WTC11 (cell line): ENCODE measurements at regions not wholly inside any gene's neighbourhood (a gene's known extent, or its start where the extent isn't known, plus 50 kb on each side); places are given as distances from the start of the nearest gene placed in this dataset.
A peak's percentile ranks its signal among the peaks of the same experiment; 100 is the strongest.

Experiments used
- ATAC-seq: fragments of 200-7000 bp; cut with Tn5 transposase; 2 replicates; pipeline ENCODE4 v1.10.0; 2021; ENCODE audit warnings: mild to moderate bottlenecking, moderate library complexity
- CTCF ChIA-PET: fragments of 300-600 bp; sonication (Branson Sonifier 250); formaldehyde crosslinking; loops from one replicate; lab custom pipeline; 2021; ENCODE audit warnings: antibody characterized with exemption; lab: Charles Lee
- POLR2A ChIA-PET: fragments of 350-600 bp; sonication (Branson Sonifier 250); formaldehyde crosslinking; loops from one replicate; lab custom pipeline; 2021; ENCODE audit warnings: antibody characterized with exemption; lab: Charles Lee
- DNase-seq: peaks from one replicate; pipeline ENCODE4 v3.0.0; 2021; ENCODE audit warnings: low spot score
- H3K27ac Mint-ChIP-seq: 2 replicates; pipeline ENCODE4 v1.8.0; 2021; ENCODE audit warnings: mixed read lengths
- H3K27me3 Mint-ChIP-seq: 2 replicates; pipeline ENCODE4 v1.8.0; 2021; ENCODE audit warnings: low read depth, mild to moderate bottlenecking, moderate library complexity, mixed read lengths
- H3K36me3 Mint-ChIP-seq: 2 replicates; pipeline ENCODE4 v1.8.0; 2021; ENCODE audit warnings: mixed read lengths
- H3K4me1 Mint-ChIP-seq: 2 replicates; pipeline ENCODE4 v1.8.0; 2022; ENCODE audit warnings: mixed read lengths
- H3K4me3 Mint-ChIP-seq: 2 replicates; pipeline ENCODE4 v1.8.0; 2021; ENCODE audit warnings: mild to moderate bottlenecking, moderate library complexity, mixed read lengths
- H3K9me3 Mint-ChIP-seq: 2 replicates; pipeline ENCODE4 v1.8.0; 2021; ENCODE audit warnings: mixed read lengths
- AFF4 ChIP-seq: sonication (generic); formaldehyde crosslinking; IDR thresholded peaks from 2 replicates; pipeline ENCODE4 v1.8.1; 2023; ENCODE audit warnings: mild to moderate bottlenecking, missing genetic modification reagents, borderline replicate concordance
- CBFB ChIP-seq: sonication (generic); formaldehyde crosslinking; IDR thresholded peaks from 2 replicates; pipeline ENCODE4 v1.8.1; 2022; ENCODE audit warnings: mild to moderate bottlenecking, low read depth, missing genetic modification reagents
- ERG ChIP-seq: fragments of 250-450 bp; sonication (Bioruptor Pico); IDR thresholded peaks from 2 replicates; pipeline ENCODE4 v1.8.0; 2021; ENCODE audit warnings: mild to moderate bottlenecking
- FOXK1 ChIP-seq: sonication (generic); formaldehyde crosslinking; IDR thresholded peaks from 2 replicates; pipeline ENCODE4 v1.8.0; 2022; ENCODE audit warnings: mild to moderate bottlenecking, moderate library complexity, missing genetic modification reagents
- GTF2I ChIP-seq: fragments of 250-450 bp; sonication (Bioruptor Pico); conservative IDR thresholded peaks from 2 replicates; pipeline ENCODE4 v1.4.0; 2021; ENCODE audit warnings: mild to moderate bottlenecking
- IRF1 ChIP-seq: sonication (generic); formaldehyde crosslinking; IDR thresholded peaks from 2 replicates; pipeline ENCODE4 v1.8.0; 2023; ENCODE audit warnings: missing genetic modification reagents
- JUN ChIP-seq: sonication (generic); formaldehyde crosslinking; IDR thresholded peaks from 2 replicates; pipeline ENCODE4 v1.8.0; 2023; ENCODE audit warnings: mild to moderate bottlenecking, missing genetic modification reagents
- KAT7 ChIP-seq: sonication (generic); formaldehyde crosslinking; IDR thresholded peaks from 2 replicates; pipeline ENCODE4 v1.8.1; 2023; ENCODE audit warnings: missing genetic modification reagents, mild to moderate bottlenecking, borderline replicate concordance
- NFATC4 ChIP-seq: fragments of 250-450 bp; sonication (Bioruptor Pico); IDR thresholded peaks from 2 replicates; pipeline ENCODE4 v1.9.0; 2021; ENCODE audit warnings: mild to moderate bottlenecking
- PRDM15 ChIP-seq: sonication (generic); formaldehyde crosslinking; IDR thresholded peaks from 2 replicates; pipeline ENCODE4 v1.8.0; 2022; ENCODE audit warnings: missing genetic modification reagents
- RELA ChIP-seq: sonication (generic); formaldehyde crosslinking; IDR thresholded peaks from 2 replicates; pipeline ENCODE4 v1.8.1; 2022; ENCODE audit warnings: missing genetic modification reagents, mild to moderate bottlenecking, borderline replicate concordance
- SMAD3 ChIP-seq: sonication (generic); formaldehyde crosslinking; IDR thresholded peaks from 2 replicates; pipeline ENCODE4 v1.8.0; 2022; ENCODE audit warnings: missing genetic modification reagents, mild to moderate bottlenecking, borderline replicate concordance
- TEAD1 ChIP-seq: sonication (generic); formaldehyde crosslinking; IDR thresholded peaks from 2 replicates; pipeline ENCODE4 v1.8.0; 2022; ENCODE audit warnings: mild to moderate bottlenecking, missing genetic modification reagents
- ZNF396 ChIP-seq: fragments of 250-450 bp; sonication (Bioruptor Pico); IDR thresholded peaks from 2 replicates; pipeline ENCODE4 v1.8.0; 2021; ENCODE audit warnings: mild to moderate bottlenecking, moderate library complexity, borderline replicate concordance
- ZNF512 ChIP-seq: sonication (generic); formaldehyde crosslinking; IDR thresholded peaks from 2 replicates; pipeline ENCODE4 v1.8.1; 2022; ENCODE audit warnings: missing genetic modification reagents, borderline replicate concordance
- ZNF671 ChIP-seq: fragments of 250-450 bp; sonication (Bioruptor Pico); IDR thresholded peaks from 2 replicates; pipeline ENCODE4 v1.8.0; 2021; ENCODE audit warnings: mild to moderate bottlenecking
- ZSCAN18 ChIP-seq: fragments of 250-450 bp; sonication (Bioruptor Pico); IDR thresholded peaks from 2 replicates; pipeline ENCODE4 v2.1.2; 2022; ENCODE audit warnings: mild to moderate bottlenecking, moderate library complexity

- peak overlapping the region; percentile 37; the same call in 1 of the 2 replicates for H3K27ac Mint-ChIP-seq
Observed at GRCh38 chr6:140437619-140438345, 1063.3 kb upstream of the CITED2 start.

More at GRCh38 chr6:140437619-140438345, 1063.3 kb upstream of the CITED2 start:
- CTCF ChIA-PET: no interaction called here
- H3K36me3 Mint-ChIP-seq: peaks cover 45% of the 10 kb centered on the region
- TF ChIP-seq IRF1 (CRISPR knock-in tag): no peak
- TF ChIP-seq AFF4 (CRISPR knock-in tag): no peak
- TF ChIP-seq JUN (CRISPR knock-in tag): no peak
- TF ChIP-seq PRDM15 (CRISPR knock-in tag): no peak
- no peak for TF ChIP-seq FOXK1 (CRISPR knock-in tag)
- no peak for TF ChIP-seq ZSCAN18 (CRISPR knock-in tag)
- TF ChIP-seq ZNF396: no peak
- no peak for TF ChIP-seq ERG (CRISPR knock-in tag)
- TF ChIP-seq NFATC4: no peak
- no peak for TF ChIP-seq KAT7
- TF ChIP-seq RELA (CRISPR knock-in tag): no peak
- TF ChIP-seq ZNF512: no peak
- TF ChIP-seq CBFB (CRISPR knock-in tag): no peak
- no peak for TF ChIP-seq GTF2I (CRISPR knock-in tag)
- no peak for TF ChIP-seq ZNF671 (CRISPR knock-in tag)
- no peak for TF ChIP-seq SMAD3 (CRISPR knock-in tag)
- TF ChIP-seq TEAD1: no peak
- H3K4me3 Mint-ChIP-seq: no peak overlapping the region
- peaks cover 6% of the 10 kb centered on the region; the same call in 1 of the 2 replicates for H3K27me3 Mint-ChIP-seq
- no peak for ATAC-seq
- no peak for DNase-seq
- POLR2A ChIA-PET: interaction anchor here (0.6 kb wide), 1 partner anchor 1062 kb away, joined by 3 read pairs; no protein-coding TSS in a partner anchor
- peaks cover 51% of the 10 kb centered on the region for H3K4me1 Mint-ChIP-seq
- peaks cover 41% of the 10 kb centered on the region for H3K9me3 Mint-ChIP-seq
